ENCODE measurements at regions not wholly inside any gene's neighbourhood (a gene's known extent, or its start where the extent isn't known, plus 50 kb on each side); places are given as distances from the start of the nearest gene placed in this dataset.

- no peak for TF ChIP-seq POLR2AphosphoS5 (IDR thresholded peaks at IDR 0.05; ENCODE audit: low read depth, low read length)
- no peak for TF ChIP-seq POLR2A (IDR thresholded peaks at IDR 0.05; ENCODE audit: low read depth, low read length)
- TF ChIP-seq TAF1 (IDR thresholded peaks at IDR 0.05; ENCODE audit: borderline replicate concordance, low read depth, low read length) = no peak
- DNase-seq (ENCODE audit: insufficient read length) (no peak), FAIRE-seq (no peak)
Observed at GRCh38 chr3:27584874-27585273, 100.7 kb upstream of the SLC4A7 start.

GRCh38 chr3:27581852-27582251 is 97.7 kb upstream of the SLC4A7 start:
- DNase-seq (ENCODE audit: insufficient read length) = no peak
- TF ChIP-seq POLR2A (IDR thresholded peaks at IDR 0.05; ENCODE audit: low read depth, low read length) = no peak
- no peak for TF ChIP-seq POLR2AphosphoS5 (IDR thresholded peaks at IDR 0.05; ENCODE audit: low read depth, low read length)
- no peak for TF ChIP-seq TAF1 (IDR thresholded peaks at IDR 0.05; ENCODE audit: borderline replicate concordance, low read depth, low read length)
- FAIRE-seq = no peak

DNA sequence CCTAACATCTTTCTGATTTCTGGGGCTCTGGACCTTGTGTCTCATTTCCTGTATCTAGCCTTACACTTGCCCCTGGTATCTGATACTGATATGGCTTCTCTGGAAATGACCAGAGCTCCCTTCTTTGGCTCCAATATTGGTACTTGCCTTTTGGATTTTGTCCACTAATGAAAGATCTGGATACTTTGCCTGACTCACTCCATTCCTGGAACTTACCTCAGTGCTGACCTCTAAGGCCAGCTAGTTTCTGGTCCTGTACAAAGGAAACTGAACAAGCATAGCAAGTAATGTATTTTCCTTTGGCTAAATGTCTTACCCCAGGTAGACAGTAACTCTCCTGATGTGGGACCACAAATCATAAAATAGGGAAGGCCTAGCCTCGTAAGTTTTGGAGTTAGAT is 93.8 kb upstream of the SLC4A7 start:
- no peak for FAIRE-seq
- no peak for TF ChIP-seq POLR2A (IDR thresholded peaks at IDR 0.05; ENCODE audit: low read depth, low read length)
- no peak for TF ChIP-seq POLR2AphosphoS5 (IDR thresholded peaks at IDR 0.05; ENCODE audit: low read depth, low read length)
- no peak for TF ChIP-seq TAF1 (IDR thresholded peaks at IDR 0.05; ENCODE audit: borderline replicate concordance, low read depth, low read length)
- DNase-seq (ENCODE audit: insufficient read length) = no peak

DNA sequence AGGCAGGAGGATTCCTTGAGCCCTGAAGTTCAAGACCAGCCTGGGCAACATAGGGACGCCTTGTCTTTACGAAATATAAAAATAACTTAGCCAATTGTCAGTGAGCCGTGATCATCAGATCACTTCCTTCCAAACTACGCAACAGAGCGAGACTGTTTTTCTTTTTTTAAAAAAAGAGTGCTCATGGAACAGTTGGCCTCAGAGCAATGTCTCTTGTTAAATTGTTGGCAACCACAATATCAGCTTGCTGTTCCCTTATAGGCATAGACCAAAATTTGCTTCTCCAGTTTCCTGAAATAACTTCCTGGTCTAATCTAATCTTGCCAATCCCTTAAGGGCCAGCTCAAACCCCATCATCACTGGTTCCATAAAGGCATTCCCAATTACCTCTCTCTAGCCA is 93.3 kb upstream of the SLC4A7 start:
- TF ChIP-seq TAF1 (IDR thresholded peaks at IDR 0.05; ENCODE audit: borderline replicate concordance, low read depth, low read length) = no peak
- no peak for TF ChIP-seq POLR2A (IDR thresholded peaks at IDR 0.05; ENCODE audit: low read depth, low read length)
- no peak for TF ChIP-seq POLR2AphosphoS5 (IDR thresholded peaks at IDR 0.05; ENCODE audit: low read depth, low read length)

DNA sequence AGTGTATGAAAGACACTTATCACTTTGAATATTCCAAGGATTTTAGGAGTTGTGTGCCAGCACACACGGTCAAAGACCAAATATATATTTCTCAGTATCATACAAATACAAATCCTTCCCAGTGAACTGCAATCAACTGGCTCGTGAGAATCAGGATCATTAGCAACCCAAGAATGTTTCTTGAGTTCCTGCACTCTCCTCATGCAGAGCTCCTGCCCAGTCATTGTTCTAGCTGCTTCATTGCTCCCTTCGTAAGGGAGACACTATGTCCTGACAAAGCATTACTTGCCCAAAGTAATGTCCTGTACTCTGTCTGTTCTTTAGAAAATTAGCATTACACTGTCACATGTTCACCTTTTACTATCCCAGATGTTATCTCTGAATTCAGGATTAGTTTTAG is 92.0 kb upstream of the SLC4A7 start:
- FAIRE-seq (no peak), DNase-seq (ENCODE audit: insufficient read length) (no peak)
- TF ChIP-seq TAF1 (IDR thresholded peaks at IDR 0.05; ENCODE audit: borderline replicate concordance, low read depth, low read length) = no peak
- TF ChIP-seq POLR2AphosphoS5 (IDR thresholded peaks at IDR 0.05; ENCODE audit: low read depth, low read length) = no peak
- TF ChIP-seq POLR2A (IDR thresholded peaks at IDR 0.05; ENCODE audit: low read depth, low read length) = no peak

More for the DNA sequence above, 93.3 kb upstream of the SLC4A7 start:
- no peak for DNase-seq (ENCODE audit: insufficient read length)
- FAIRE-seq = no peak

DNA sequence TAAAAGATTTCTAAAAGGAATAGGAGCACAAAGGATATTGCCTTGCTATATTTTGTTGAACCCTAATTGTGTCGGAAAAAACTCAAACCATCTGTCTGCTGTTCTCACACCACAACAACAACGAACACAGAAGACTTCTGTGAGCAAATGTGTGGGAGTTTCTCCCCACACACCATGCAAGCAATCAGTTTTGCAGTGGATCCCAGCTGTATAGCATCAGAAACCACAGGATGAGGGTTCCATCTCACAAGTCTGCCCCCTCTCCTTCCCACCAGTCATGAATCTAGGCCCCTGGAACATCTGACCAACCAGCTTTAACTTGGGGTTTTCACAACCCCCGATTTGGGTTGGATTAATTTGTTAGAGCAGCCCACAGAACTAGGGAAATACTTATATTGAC is 91.3 kb upstream of the SLC4A7 start:
- FAIRE-seq (no peak), DNase-seq (ENCODE audit: insufficient read length) (no peak)
- no peak for TF ChIP-seq POLR2A (IDR thresholded peaks at IDR 0.05; ENCODE audit: low read depth, low read length)
- no peak for TF ChIP-seq POLR2AphosphoS5 (IDR thresholded peaks at IDR 0.05; ENCODE audit: low read depth, low read length)
- no peak for TF ChIP-seq TAF1 (IDR thresholded peaks at IDR 0.05; ENCODE audit: borderline replicate concordance, low read depth, low read length)

GRCh38 chr3:27574438-27574795 is 90.2 kb upstream of the SLC4A7 start:
- no peak for FAIRE-seq
- no peak for DNase-seq (ENCODE audit: insufficient read length)
- no peak for TF ChIP-seq POLR2A (IDR thresholded peaks at IDR 0.05; ENCODE audit: low read depth, low read length)
- TF ChIP-seq POLR2AphosphoS5 (IDR thresholded peaks at IDR 0.05; ENCODE audit: low read depth, low read length) = no peak
- no peak for TF ChIP-seq TAF1 (IDR thresholded peaks at IDR 0.05; ENCODE audit: borderline replicate concordance, low read depth, low read length)

DNA sequence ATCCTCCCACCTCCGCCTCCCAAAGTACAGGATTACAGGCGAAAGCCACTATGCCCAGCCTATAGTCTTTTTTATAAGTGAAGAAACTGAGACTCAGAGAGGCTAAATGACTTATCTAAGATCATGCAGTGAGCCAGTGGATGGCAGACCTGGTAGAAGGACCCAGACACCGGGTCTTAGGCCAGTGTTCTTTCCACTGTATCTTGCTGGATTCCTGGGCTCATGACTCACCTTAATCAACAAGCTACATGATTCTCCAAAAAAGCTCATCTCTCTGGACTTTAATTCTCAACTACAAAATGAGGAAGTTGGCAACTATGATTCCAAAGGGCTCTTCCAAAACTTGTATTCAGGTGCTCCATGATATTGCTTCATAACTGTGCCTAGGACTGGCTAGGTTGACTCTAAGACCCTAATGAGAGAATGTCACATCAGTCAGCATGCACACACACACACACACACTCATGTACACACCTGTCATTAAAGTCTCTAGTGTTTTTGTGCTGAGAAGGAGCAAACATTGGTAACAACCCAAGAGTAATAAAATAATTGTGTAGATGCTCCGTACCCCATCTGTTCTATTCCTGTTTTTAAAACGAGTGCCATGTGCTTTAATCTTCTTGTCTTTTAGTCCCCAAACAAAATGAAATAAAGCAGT is 89.7 kb upstream of the SLC4A7 start:
- no peak for FAIRE-seq
- TF ChIP-seq POLR2AphosphoS5 (IDR thresholded peaks at IDR 0.05; ENCODE audit: low read depth, low read length) = no peak
- no peak for TF ChIP-seq POLR2A (IDR thresholded peaks at IDR 0.05; ENCODE audit: low read depth, low read length)
- no peak for TF ChIP-seq TAF1 (IDR thresholded peaks at IDR 0.05; ENCODE audit: borderline replicate concordance, low read depth, low read length)
- DNase-seq (ENCODE audit: insufficient read length) = no peak

GRCh38 chr3:27573138-27573537 is 89.0 kb upstream of the SLC4A7 start:
- no peak for DNase-seq (ENCODE audit: insufficient read length)
- FAIRE-seq = no peak
- no peak for TF ChIP-seq POLR2A (IDR thresholded peaks at IDR 0.05; ENCODE audit: low read depth, low read length)
- TF ChIP-seq POLR2AphosphoS5 (IDR thresholded peaks at IDR 0.05; ENCODE audit: low read depth, low read length) = no peak
- TF ChIP-seq TAF1 (IDR thresholded peaks at IDR 0.05; ENCODE audit: borderline replicate concordance, low read depth, low read length) = no peak

GRCh38 chr3:27571345-27571744 is 87.2 kb upstream of the SLC4A7 start:
- DNase-seq (ENCODE audit: insufficient read length) (no peak), FAIRE-seq (no peak)
- TF ChIP-seq TAF1 (IDR thresholded peaks at IDR 0.05; ENCODE audit: borderline replicate concordance, low read depth, low read length) = no peak
- no peak for TF ChIP-seq POLR2A (IDR thresholded peaks at IDR 0.05; ENCODE audit: low read depth, low read length)
- no peak for TF ChIP-seq POLR2AphosphoS5 (IDR thresholded peaks at IDR 0.05; ENCODE audit: low read depth, low read length)

DNA sequence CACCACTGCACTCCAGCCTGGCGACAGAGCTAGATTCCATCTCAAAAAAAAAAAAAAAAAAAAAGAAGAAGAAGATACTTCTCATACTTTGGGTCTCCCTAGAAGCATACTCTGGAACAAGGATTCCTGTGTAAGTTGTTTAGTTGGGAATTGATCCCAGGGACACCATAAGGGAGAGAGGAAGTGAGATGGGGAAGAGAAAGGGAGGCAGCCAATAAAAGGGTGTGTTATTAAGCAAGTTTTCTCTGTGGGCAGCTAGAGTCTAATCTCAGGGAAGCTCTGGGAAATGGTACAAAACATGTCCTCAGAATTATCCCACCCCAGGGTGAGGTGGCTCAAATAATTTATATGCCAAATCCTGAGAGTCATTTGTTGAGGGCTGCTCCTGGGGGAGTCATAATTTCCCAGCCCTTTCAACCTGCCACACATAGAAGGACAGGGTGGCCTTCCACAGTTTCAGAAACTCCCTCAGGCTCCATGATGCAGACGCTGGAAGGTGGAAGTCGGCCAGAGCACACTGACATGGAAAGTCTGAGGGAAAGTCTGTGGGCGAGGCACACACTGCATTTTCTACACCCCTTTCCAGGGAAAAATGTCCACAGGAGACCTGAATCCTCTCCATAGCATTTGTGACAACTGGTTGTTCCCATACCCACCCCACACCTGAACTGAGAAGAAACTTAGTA is 86.4 kb upstream of the SLC4A7 start:
- no peak for FAIRE-seq
- TF ChIP-seq POLR2AphosphoS5 (IDR thresholded peaks at IDR 0.05; ENCODE audit: low read depth, low read length) = no peak
- no peak for TF ChIP-seq TAF1 (IDR thresholded peaks at IDR 0.05; ENCODE audit: borderline replicate concordance, low read depth, low read length)
- no peak for TF ChIP-seq POLR2A (IDR thresholded peaks at IDR 0.05; ENCODE audit: low read depth, low read length)
- DNase-seq (ENCODE audit: insufficient read length) = no peak

- TF ChIP-seq POLR2AphosphoS5 (IDR thresholded peaks at IDR 0.05; ENCODE audit: low read depth, low read length) (no peak), TAF1 (IDR thresholded peaks at IDR 0.05; ENCODE audit: borderline replicate concordance, low read depth, low read length) (no peak), POLR2A (IDR thresholded peaks at IDR 0.05; ENCODE audit: low read depth, low read length) (no peak)
- FAIRE-seq (no peak), DNase-seq (ENCODE audit: insufficient read length) (no peak)
Observed at GRCh38 chr3:27568393-27568792, 84.2 kb upstream of the SLC4A7 start.

Data from GM12892 (cell line).